H1 (cell line): ENCODE measurements at regions not wholly inside any gene's neighbourhood (a gene's known extent, or its start where the extent isn't known, plus 50 kb on each side); places are given as distances from the start of the nearest gene placed in this dataset.

Experiments used
- CTCF ChIA-PET: fragments of 300-600 bp; sonication (Branson Sonifier 250); formaldehyde crosslinking; loops from one replicate; lab custom pipeline; 2021; ENCODE audit not compliant: partially characterized antibody; lab: Charles Lee
- POLR2A ChIA-PET: fragments of 300-600 bp; sonication (Branson Sonifier 250); formaldehyde crosslinking; loops from one replicate; lab custom pipeline; 2021; ENCODE audit warnings: inconsistent platforms; ENCODE audit not compliant: partially characterized antibody; lab: Charles Lee
- DNase-seq, 2 experiments: peaks; one replicate each; pipeline versions ENCODE4 v3.0.0 to v3.0.0-alpha.2; 2010 to 2022; ENCODE audit warnings: low spot score in 2 of 2, low read depth in 1 of 2, mixed read lengths in 1 of 2
- FAIRE-seq: peaks from 2 replicates; lab custom pipeline; 2011; peaks lifted over from hg19 to GRCh38; lab: Jason Lieb, UNC
- H2AFZ ChIP-seq: 2 replicates; pipeline ENCODE4 v1.8.1; 2012; ENCODE audit warnings: low read length, inconsistent platforms
- H2AK5ac ChIP-seq: 2 replicates; pipeline ENCODE4 v1.6.1; 2013; ENCODE audit warnings: low read depth, low read length
- H2BK120ac ChIP-seq: replicated peaks from 2 replicates; pipeline ENCODE3; 2013; ENCODE audit warnings: low read depth, low read length, inconsistent platforms
- H2BK12ac ChIP-seq: 2 replicates; pipeline ENCODE4 v1.6.1; 2013; ENCODE audit warnings: low read depth, low read length
- H2BK15ac ChIP-seq: 2 replicates; pipeline ENCODE4 v1.6.1; 2013; ENCODE audit warnings: low read length
- H2BK20ac ChIP-seq: 2 replicates; pipeline ENCODE4 v1.6.1; 2013; ENCODE audit warnings: low read length
- H2BK5ac ChIP-seq: 2 replicates; pipeline ENCODE4 v1.6.1; 2013; ENCODE audit warnings: low read depth, low read length
- H3K14ac ChIP-seq: 2 replicates; pipeline ENCODE4 v1.6.1; 2013; ENCODE audit warnings: inconsistent platforms; ENCODE audit not compliant: insufficient read length
- H3K18ac ChIP-seq: 2 replicates; pipeline ENCODE4 v1.6.1; 2013; ENCODE audit warnings: low read length; ENCODE audit errors: extremely low read depth
- H3K23ac ChIP-seq: 2 replicates; pipeline ENCODE4 v1.6.1; 2013; ENCODE audit warnings: inconsistent platforms; ENCODE audit not compliant: insufficient read length
- H3K23me2 ChIP-seq: 2 replicates; pipeline ENCODE4 v1.6.1; 2013; ENCODE audit warnings: low read depth, low read length
- H3K27ac ChIP-seq: 2 replicates; pipeline ENCODE4 v1.6.1; 2011; ENCODE audit warnings: low read depth, low read length, inconsistent platforms
- H3K27me3 ChIP-seq, 4 experiments: replicated peaks in 1 of 4; 1 replicate in 1 of 4; 2 replicates in 3 of 4; pipeline versions ENCODE4 v1.6.1 to v1.8.1; 2011 to 2013; ENCODE audit warnings: low read length in 3 of 4, mild to moderate bottlenecking in 3 of 4, inconsistent platforms in 2 of 4, mixed read lengths in 2 of 4, moderate library complexity in 1 of 4; ENCODE audit not compliant: control insufficient read depth in 3 of 4, insufficient read depth in 3 of 4; ENCODE audit errors: extremely low read depth in 1 of 4
- H3K36me3 ChIP-seq, 4 experiments: 2 replicates each; pipeline versions ENCODE4 v1.6.1 to v1.8.1; 2011 to 2013; ENCODE audit warnings: mild to moderate bottlenecking in 4 of 4, low read length in 3 of 4, moderate library complexity in 2 of 4, control low read depth in 1 of 4, inconsistent platforms in 1 of 4; ENCODE audit not compliant: insufficient read depth in 4 of 4, control insufficient read depth in 2 of 4
- H3K4ac ChIP-seq: replicated peaks from 2 replicates; pipeline ENCODE3; 2013; ENCODE audit warnings: low read length, low read depth, mixed read lengths, inconsistent platforms; ENCODE audit not compliant: insufficient read length
- H3K4me1 ChIP-seq, 4 experiments: replicated peaks in 1 of 4; 1 replicate in 1 of 4; 2 replicates in 3 of 4; pipeline versions ENCODE4 v1.6.1 to v1.8.1; 2011 to 2013; ENCODE audit warnings: low read length in 3 of 4, inconsistent platforms in 2 of 4, mixed read lengths in 1 of 4; ENCODE audit not compliant: insufficient read depth in 4 of 4, control insufficient read depth in 3 of 4
- H3K4me2 ChIP-seq, 2 experiments: 2 replicates each; pipeline versions ENCODE4 v1.6.1 to v1.8.1; 2011 to 2013; ENCODE audit warnings: low read depth in 2 of 2, low read length in 2 of 2, control low read depth in 1 of 2, inconsistent platforms in 1 of 2, mild to moderate bottlenecking in 1 of 2; ENCODE audit not compliant: insufficient read depth in 1 of 2
- H3K4me3 ChIP-seq, 4 experiments: fragments of 200-600, 300-600 bp in 1 of 4; sonication (generic), shearing (Covaris generic), sonication (Bioruptor Twin) in 1 of 4; 2 replicates each; pipeline versions ENCODE4 v1.5.1 to v1.8.1; 2011 to 2016; ENCODE audit warnings: low read length in 4 of 4, low read depth in 3 of 4, control low read depth in 2 of 4, inconsistent platforms in 2 of 4, mild to moderate bottlenecking in 2 of 4, mixed read lengths in 1 of 4, moderate library complexity in 1 of 4; ENCODE audit not compliant: insufficient read depth in 2 of 4; ENCODE audit errors: extremely low read depth in 1 of 4
- H3K56ac ChIP-seq: replicated peaks from 2 replicates; pipeline ENCODE3; 2013; ENCODE audit warnings: low read depth, mild to moderate bottlenecking, mixed read lengths, low read length, inconsistent platforms; ENCODE audit not compliant: insufficient read length
- H3K79me1 ChIP-seq: 2 replicates; pipeline ENCODE4 v1.6.1; 2013; ENCODE audit warnings: low read depth, low read length, control low read depth
- H3K79me2 ChIP-seq, 2 experiments: 2 replicates each; pipeline versions ENCODE4 v1.6.1 to v1.8.1; 2012 to 2013; ENCODE audit warnings: low read length in 2 of 2, mild to moderate bottlenecking in 2 of 2, inconsistent platforms in 1 of 2; ENCODE audit not compliant: insufficient read depth in 2 of 2, control insufficient read depth in 1 of 2
- H3K9ac ChIP-seq, 4 experiments: replicated peaks in 1 of 4; 1 replicate in 1 of 4; 2 replicates in 3 of 4; pipeline versions ENCODE4 v1.6.1 to v1.8.1; 2011 to 2013; ENCODE audit warnings: low read depth in 3 of 4, low read length in 3 of 4, control low read depth in 2 of 4, mild to moderate bottlenecking in 2 of 4, moderate library complexity in 2 of 4, inconsistent platforms in 1 of 4; ENCODE audit errors: extremely low read depth in 1 of 4
- H3K9me3 ChIP-seq, 2 experiments: 2 replicates each; pipeline versions ENCODE4 v1.6.1 to v1.8.1; 2012 to 2013; ENCODE audit warnings: mild to moderate bottlenecking in 2 of 2, moderate library complexity in 2 of 2, control low read depth in 1 of 2, inconsistent platforms in 1 of 2, low read depth in 1 of 2, low read length in 1 of 2, mixed read lengths in 1 of 2; ENCODE audit not compliant: insufficient read depth in 2 of 2
- H4K20me1 ChIP-seq, 2 experiments: replicated peaks in 1 of 2; 2 replicates each; pipeline versions ENCODE3 to v1.8.1; 2011 to 2013; ENCODE audit warnings: inconsistent platforms in 2 of 2, low read length in 2 of 2, mild to moderate bottlenecking in 1 of 2; ENCODE audit not compliant: insufficient read depth in 2 of 2, control insufficient read depth in 1 of 2
- H4K5ac ChIP-seq: 2 replicates; pipeline ENCODE4 v1.6.1; 2013; ENCODE audit warnings: low read length, low read depth, mixed read lengths, inconsistent platforms; ENCODE audit not compliant: insufficient read length
- H4K8ac ChIP-seq: 2 replicates; pipeline ENCODE4 v1.8.0; 2013; ENCODE audit warnings: mild to moderate bottlenecking, moderate library complexity, low read length, inconsistent platforms; ENCODE audit not compliant: insufficient read depth; ENCODE audit errors: extremely low read depth
- H4K91ac ChIP-seq: replicated peaks from 2 replicates; pipeline ENCODE3; 2013; ENCODE audit warnings: low read length, mixed read lengths, inconsistent platforms; ENCODE audit not compliant: insufficient read length
- BRCA1 ChIP-seq: IDR thresholded peaks from 2 replicates; pipeline ENCODE4 v1.6.1; 2012; ENCODE audit warnings: low read depth, low read length, improper control_type of control experiment
- CBX5 ChIP-seq: fragments of 300-800, 300-1000 bp; sonication (generic); IDR thresholded peaks from 2 replicates; pipeline ENCODE4 v1.7.1; 2016; ENCODE audit warnings: antibody characterized with exemption, low read length, low read depth
- HDAC6 ChIP-seq: IDR thresholded peaks from one replicate; pipeline ENCODE4 v1.7.1; 2012; ENCODE audit warnings: low read depth, mild to moderate bottlenecking, inconsistent platforms, low read length, moderate library complexity
- KDM5A ChIP-seq: fragments of 200-600 bp; IDR thresholded peaks from 2 replicates; pipeline ENCODE4 v1.7.1; 2012; ENCODE audit warnings: mild to moderate bottlenecking, low read length, inconsistent platforms, mixed read lengths
- WGBS, 2 experiments: shearing (Covaris generic) in 1 of 2; methylation state at CpG; one replicate each; pipeline versions ENCODE4 v1.1.6 to v1.1.7; 2013 to 2015; ENCODE audit warnings: low lambda C conversion rate in 2 of 2, mixed read lengths in 2 of 2, inconsistent platforms in 1 of 2, low coverage in 1 of 2, missing lambda C conversion rate in 1 of 2; ENCODE audit not compliant: insufficient replicate concordance in 2 of 2, insufficient coverage in 1 of 2, insufficient read length in 1 of 2; ENCODE audit errors: extremely low coverage in 1 of 2, missing lambda C conversion rate in 1 of 2; 5-methylcytosine and 5-hydroxymethylcytosine counted together
- TF ChIP-seq, protein P1 (sequence below): IDR thresholded peaks from 2 replicates; pipeline ENCODE4 v1.6.1; 2011; ENCODE audit warnings: low read depth, mild to moderate bottlenecking, low read length; ENCODE audit not compliant: insufficient read depth

DNA sequence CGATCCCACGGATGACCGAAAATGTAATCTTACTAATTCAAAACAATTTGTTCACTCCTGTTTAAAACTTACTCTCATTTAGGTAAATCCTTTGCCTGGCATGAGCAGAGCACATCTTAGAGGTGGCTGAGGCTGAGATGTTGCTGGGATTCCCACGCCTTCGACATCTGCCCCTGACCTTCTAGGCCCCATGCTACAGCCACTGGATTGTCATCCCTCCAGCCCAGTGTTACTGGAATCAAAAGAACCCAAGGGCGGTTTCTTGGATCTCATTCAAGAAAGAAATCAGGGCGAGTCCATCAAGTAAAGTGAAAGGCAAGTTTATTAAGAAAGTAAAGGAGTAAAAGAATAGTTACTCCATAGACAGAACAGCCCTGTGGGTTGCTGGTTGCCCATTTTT lies 64.5 kb upstream of the SHISA6 start:
- Histone ChIP-seq H2BK20ac (no peak overlapping the region), H3K4me3 (no peak overlapping the region), H3K4me2 (no peak overlapping the region), H3K18ac (no peak overlapping the region), H4K8ac (no peak overlapping the region), H4K5ac (no peak overlapping the region), H3K9ac (no peak overlapping the region), H2BK15ac (no peak overlapping the region), H3K4me1 (peaks cover 0 to 6% (median 0%) of the 10 kb centered on the region in 4 experiments; a peak in 3 of 7 replicates), H3K36me3 (no peaks in the 10 kb centered on the region), H3K9me3 (no peaks in the 10 kb centered on the region; a peak in 1 of 4 replicates), H3K14ac (no peak overlapping the region), H2AFZ (no peak overlapping the region), H3K56ac (no peak overlapping the region), H3K23ac (no peak overlapping the region), H2BK5ac (no peak overlapping the region), H2BK12ac (no peak overlapping the region), H2BK120ac (no peak overlapping the region), H3K23me2 (no peaks in the 10 kb centered on the region)
- POLR2A ChIA-PET: no interaction called here
- TF ChIP-seq, protein P1, sequence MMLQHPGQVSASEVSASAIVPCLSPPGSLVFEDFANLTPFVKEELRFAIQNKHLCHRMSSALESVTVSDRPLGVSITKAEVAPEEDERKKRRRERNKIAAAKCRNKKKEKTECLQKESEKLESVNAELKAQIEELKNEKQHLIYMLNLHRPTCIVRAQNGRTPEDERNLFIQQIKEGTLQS: no peak
- no peak for TF ChIP-seq BRCA1
- no peak for TF ChIP-seq KDM5A
- no peak for TF ChIP-seq CBX5
- no peak for TF ChIP-seq HDAC6
- TF ChIP-seq, all 59 proteins: peak for 0
- DNase-seq (no peak), FAIRE-seq (no peak)
- H4K91ac ChIP-seq: no peak overlapping the region
- 90% methylated on average over 6 of the region's 7 CpGs; no CpG with 5 or more reads in 1 of the 2 experiments for WGBS, 2 experiments
- no peak overlapping the region for H3K27ac ChIP-seq
- H3K27me3 ChIP-seq: peaks cover 0 to 1% (median 0%) of the 10 kb centered on the region in 4 experiments; a peak in 1 of 7 replicates
- H4K20me1 ChIP-seq: no peaks in the 10 kb centered on the region
- H3K79me1 ChIP-seq: no peaks in the 10 kb centered on the region
- H3K79me2 ChIP-seq: no peaks in the 10 kb centered on the region
- no peak overlapping the region for H2AK5ac ChIP-seq
- no peak overlapping the region for H3K4ac ChIP-seq
- CTCF ChIA-PET: interaction anchor here (0.8 kb wide), 1 partner anchor 121 kb away, joined by 4 read pairs; no protein-coding TSS in a partner anchor
